ENCODE measurements at regions not wholly inside any gene's neighbourhood (a gene's known extent, or its start where the extent isn't known, plus 50 kb on each side); places are given as distances from the start of the nearest gene placed in this dataset.

- no peak for DNase-seq
- CTCF ChIA-PET: interaction anchor here (0.6 to 1.3 kb wide), 5 partner anchors 8 to 352 kb away, joined by 3 read pairs; no protein-coding TSS in a partner anchor
- POLR2A ChIA-PET: no interaction called here
- ATAC-seq: no peak
- intact Hi-C loops (cut with DNase I, micrococcal nuclease): no loop called here
- Mint-ChIP-seq H3K27me3 (peaks cover 3% of the 10 kb centered on the region), H3K36me3 (ENCODE audit: low read depth) (peaks cover 3% of the 10 kb centered on the region), H3K27ac (no peak overlapping the region), H3K4me1 (peaks cover 5% of the 10 kb centered on the region), H3K4me3 (no peak overlapping the region), H3K9me3 (ENCODE audit: low read depth) (peaks cover 19% of the 10 kb centered on the region)
These were observed 50.6 kb upstream of the IL1R1 start for GRCh38 chr2:102091908-102092307.

- ATAC-seq: no peak
- POLR2A ChIA-PET: no interaction called here
These were observed 50.0 kb upstream of the IL1R1 start for GRCh38 chr2:102092535-102092934.

More at GRCh38 chr2:102092535-102092934, 50.0 kb upstream of the IL1R1 start:
- no peak overlapping the region for H3K27ac Mint-ChIP-seq
- H3K36me3 Mint-ChIP-seq (ENCODE audit: low read depth): peaks cover 3% of the 10 kb centered on the region
- peaks cover 5% of the 10 kb centered on the region for H3K4me1 Mint-ChIP-seq
- intact Hi-C loops (cut with DNase I, micrococcal nuclease): no loop called here
- H3K4me3 Mint-ChIP-seq: no peak overlapping the region
- DNase-seq: no peak
- peaks cover 3% of the 10 kb centered on the region for H3K27me3 Mint-ChIP-seq
- CTCF ChIA-PET: interaction anchor here (0.6 to 1.5 kb wide), 5 partner anchors 9 to 351 kb away, joined by 3 to 4 read pairs (median 3); no protein-coding TSS in a partner anchor
- peaks cover 18% of the 10 kb centered on the region for H3K9me3 Mint-ChIP-seq (ENCODE audit: low read depth)
